Heart left ventricle (tissue), 16 donors: ENCODE measurements at regions not wholly inside any gene's neighbourhood (a gene's known extent, or its start where the extent isn't known, plus 50 kb on each side); places are given as distances from the start of the nearest gene placed in this dataset.

ENCODE experiments used
- ATAC-seq, 4 donors: fragments of 200-7000 bp; cut with Tn5 transposase; one replicate each; pipeline ENCODE4 v1.9.1; 2020 to 2022; ENCODE audit warnings: moderate library complexity in 4 of 4, mild to moderate bottlenecking in 3 of 4, moderate number of reproducible peaks in 1 of 4
- DNase-seq, 5 donors: peaks; one replicate each; pipeline ENCODE4 v3.0.0-alpha.2; 2020
- H3K27ac ChIP-seq, 12 donors: fragments of 200-600 bp; sonication (generic) in 4 of 12; one replicate each; pipeline versions ENCODE4 v1.5.0 to v1.8.0; 2016 to 2022; ENCODE audit warnings: mild to moderate bottlenecking in 2 of 12
- H3K27me3 ChIP-seq, 9 donors: fragments of 200-600 bp; sonication (generic) in 2 of 9; one replicate each; pipeline versions ENCODE4 v1.5.1 to v1.8.0; 2016 to 2022; ENCODE audit warnings: mild to moderate bottlenecking in 3 of 9
- H3K36me3 ChIP-seq, 9 donors: fragments of 200-600 bp; sonication (generic) in 2 of 9; one replicate each; pipeline versions ENCODE4 v1.5.0 to v1.8.0; 2018 to 2022; ENCODE audit warnings: mild to moderate bottlenecking in 2 of 9
- H3K4me1 ChIP-seq, 12 donors: fragments of 200-600 bp; sonication (generic) in 4 of 12; one replicate each; pipeline versions ENCODE4 v1.5.0 to v1.8.0; 2016 to 2022; ENCODE audit warnings: mild to moderate bottlenecking in 3 of 12
- H3K4me3 ChIP-seq, 12 donors: fragments of 200-600 bp; sonication (generic) in 4 of 12; one replicate each; pipeline versions ENCODE4 v1.5.0 to v1.8.0; 2017 to 2022; ENCODE audit warnings: mild to moderate bottlenecking in 9 of 12, moderate library complexity in 4 of 12
- H3K9me3 ChIP-seq, 12 donors: fragments of 200-600 bp; sonication (generic) in 4 of 12; one replicate each; pipeline versions ENCODE4 v1.5.0 to v1.8.0; 2016 to 2022; ENCODE audit warnings: mild to moderate bottlenecking in 1 of 12
- CTCF ChIP-seq, 12 donors: fragments of 200-600 bp; sonication (generic) in 4 of 12; IDR thresholded peaks; one replicate each; pipeline versions ENCODE4 v1.5.0 to v1.8.0; 2018 to 2022; ENCODE audit warnings: antibody characterized with exemption in 12 of 12, mild to moderate bottlenecking in 5 of 12
- POLR2A ChIP-seq, 2 donors: fragments of 450-650 bp; IDR thresholded peaks; one replicate each; pipeline ENCODE4 v1.6.1; 2017; ENCODE audit warnings: antibody characterized with exemption in 2 of 2, mild to moderate bottlenecking in 2 of 2, moderate library complexity in 2 of 2
- WGBS, 4 donors: extraction: QIAGEN DNeasy Blood & Tissue Kit in 2 of 4; methylation state at CpG; one replicate each; pipeline versions ENCODE4 v1.1.5 to v1.1.7; 2013 to 2018; 5-methylcytosine and 5-hydroxymethylcytosine counted together
- intact Hi-C, 10 donors: fragments of 100-400 bp; cut with DNase I; formaldehyde crosslinking; loops; one replicate each; pipeline versions ENCODE4 v1.11.1 to v1.14.2; 2022
- donor health status: ischemic (EF 13 %, LVEDD 7.1; RV severe dilation, severe dysfunction).
- donor health status: healthy with polysubstance abuse.
- donor health status: DM: no; HTN: yes; CAD: no.
- donor health status: DM: no; HTN: no; CAD: no.
- donor health status: ischemic (EF 25% LVEDD 6.9; RV normal size, moderate dysfunction).
- donor health status: ischemic (EF 25% LVEDD 5.7; RV mildly dilated, moderate dysfunction).
- donor health status: healthy.
- donor health status: DM: yes; HTN: yes; CAD: no.
- donor health status: ischemic (EF 35%, LVEDD 5.7; RV mildly dilated, moderate dysfunction).
- donor health status: nonischemic (EF 11% LVEDD 7.7; RV severe dilation, severe dysfunction).
- donor health status: DM: yes; HTN: yes; CAD: no.
- donor health status: PGD.
- donor health status: ischemic (EF 29% LVEDD 5.4; RV normal size, mild dysfunction).
- donor health status: nonischemic (EF 23%, LVEDD 6.1; RV moderate dilation, normal function).

GRCh38 chr2:136235546-136235945 lies 117.6 kb upstream of the CXCR4 start:
- peaks cover 0 to 66% (median 14%) of the 10 kb centered on the region in 12 donors for H3K4me1 ChIP-seq
- WGBS, 4 donors: 68 to 81% (median 74%) methylated on average over 4 of the region's 4 CpGs

GRCh38 chr2:136234261-136234660 lies 116.3 kb upstream of the CXCR4 start:
- no peak for ATAC-seq
- 92 to 94% (median 94%) methylated on average over 7 of the region's 7 CpGs for WGBS, 4 donors
- no peaks in the 10 kb centered on the region for H3K36me3 ChIP-seq
- H3K27ac ChIP-seq: no peak overlapping the region
- intact Hi-C loops: no loop called here
- H3K4me1 ChIP-seq: peaks cover 0 to 56% (median 14%) of the 10 kb centered on the region in 12 donors
- DNase-seq: no peak
- TF ChIP-seq POLR2A (IDR thresholded peaks at IDR 0.05) (no peak), CTCF (IDR thresholded peaks at IDR 0.05) (no peak)
- no peak overlapping the region for H3K4me3 ChIP-seq
- peaks cover 0 to 6% (median 0%) of the 10 kb centered on the region in 9 donors for H3K27me3 ChIP-seq
- no peaks in the 10 kb centered on the region for H3K9me3 ChIP-seq

More at GRCh38 chr2:136235546-136235945, 117.6 kb upstream of the CXCR4 start:
- Histone ChIP-seq H3K27ac (no peak overlapping the region), H3K4me3 (no peak overlapping the region), H3K36me3 (no peaks in the 10 kb centered on the region), H3K9me3 (no peaks in the 10 kb centered on the region), H3K27me3 (peaks cover 0 to 5% (median 0%) of the 10 kb centered on the region in 9 donors)
- ATAC-seq (no peak), DNase-seq (no peak)
- intact Hi-C loops: no loop called here
- TF ChIP-seq POLR2A (IDR thresholded peaks at IDR 0.05) (no peak), CTCF (IDR thresholded peaks at IDR 0.05) (no peak)

GRCh38 chr2:136233298-136233697 lies 115.3 kb upstream of the CXCR4 start:
- Histone ChIP-seq H3K4me1 (peaks cover 0 to 46% (median 8%) of the 10 kb centered on the region in 12 donors), H3K36me3 (no peaks in the 10 kb centered on the region), H3K4me3 (no peak overlapping the region), H3K9me3 (no peaks in the 10 kb centered on the region), H3K27me3 (peaks cover 0 to 6% (median 0%) of the 10 kb centered on the region in 9 donors), H3K27ac (no peak overlapping the region)
- ATAC-seq: no peak
- intact Hi-C loops: no loop called here
- DNase-seq: no peak
- TF ChIP-seq POLR2A (IDR thresholded peaks at IDR 0.05) (no peak), CTCF (IDR thresholded peaks at IDR 0.05) (no peak)

- Histone ChIP-seq H3K27me3 (peaks cover 0 to 6% (median 0%) of the 10 kb centered on the region in 9 donors), H3K4me3 (no peak overlapping the region), H3K27ac (no peak overlapping the region), H3K36me3 (no peaks in the 10 kb centered on the region), H3K9me3 (no peaks in the 10 kb centered on the region), H3K4me1 (peaks cover 0 to 39% (median 4%) of the 10 kb centered on the region in 12 donors)
- DNase-seq: no peak
- WGBS, 4 donors: 45 to 49% (median 48%) methylated on average over 7 of the region's 7 CpGs
- intact Hi-C loops: no loop called here
- TF ChIP-seq POLR2A (IDR thresholded peaks at IDR 0.05) (no peak), CTCF (IDR thresholded peaks at IDR 0.05) (no peak)
- no peak for ATAC-seq
Observed at GRCh38 chr2:136232456-136233172, 114.7 kb upstream of the CXCR4 start.
